Panc1 (cell line): ENCODE measurements at regions not wholly inside any gene's neighbourhood (a gene's known extent, or its start where the extent isn't known, plus 50 kb on each side); places are given as distances from the start of the nearest gene placed in this dataset.

ENCODE experiments used
- ATAC-seq: fragments of 200-7000 bp; cut with Tn5 transposase; 2 replicates; pipeline ENCODE4 v1.9.1; 2020; ENCODE audit warnings: mild to moderate bottlenecking, moderate library complexity
- BruUV-seq: library from RNA; stranded (reverse); fragments of 400-500 nt; replicated peaks from 2 replicates; lab custom pipeline; 2021; lab: Mats Ljungman, UMichigan
- CTCF ChIA-PET: fragments of 300-600 bp; sonication (Branson Sonifier 250); formaldehyde crosslinking; loops from one replicate; lab custom pipeline; 2022; ENCODE audit warnings: antibody characterized with exemption; lab: Charles Lee
- POLR2A ChIA-PET: fragments of 300-600 bp; sonication (Branson Sonifier 250); formaldehyde crosslinking; loops from one replicate; lab custom pipeline; 2022; ENCODE audit warnings: antibody characterized with exemption; lab: Charles Lee
- DNase-seq: peaks from one replicate; pipeline ENCODE4 v3.0.0-alpha.2; 2010; ENCODE audit warnings: low read depth, low spot score
- H3K27ac ChIP-seq: 2 replicates; pipeline ENCODE4 v1.5.1; 2011; ENCODE audit warnings: mild to moderate bottlenecking, low read length, inconsistent platforms
- H3K27me3 ChIP-seq: fragments of 200-500 bp; sonication (Bioruptor generic); 2 replicates; pipeline ENCODE4 v1.6.0; 2014; ENCODE audit warnings: low read length, inconsistent platforms; ENCODE audit not compliant: control insufficient read depth, insufficient read depth
- H3K36me3 ChIP-seq: fragments of 200-500 bp; sonication (Bioruptor generic); 2 replicates; pipeline ENCODE4 v1.5.1; 2014; ENCODE audit warnings: inconsistent platforms, mild to moderate bottlenecking, low read length, moderate library complexity; ENCODE audit not compliant: control insufficient read depth, insufficient read depth
- H3K4me1 ChIP-seq: 2 replicates; pipeline ENCODE4 v1.5.1; 2011; ENCODE audit warnings: inconsistent platforms, mild to moderate bottlenecking, low read length, moderate library complexity; ENCODE audit not compliant: control insufficient read depth, insufficient read depth
- H3K4me3 ChIP-seq, 2 experiments: 2 replicates each; pipeline ENCODE4 v1.5.1; 2011 to 2012; ENCODE audit warnings: low read depth in 2 of 2, low read length in 2 of 2, mild to moderate bottlenecking in 2 of 2, inconsistent platforms in 1 of 2, moderate library complexity in 1 of 2
- H3K9me3 ChIP-seq: fragments of 200-500 bp; sonication (Bioruptor generic); 2 replicates; pipeline ENCODE4 v1.5.1; 2014; ENCODE audit warnings: low read depth, mild to moderate bottlenecking, inconsistent platforms, low read length, moderate library complexity; ENCODE audit not compliant: control insufficient read depth, insufficient read depth
- POLR2AphosphoS5 ChIP-seq: IDR thresholded peaks from 2 replicates; pipeline ENCODE4 v1.6.1; 2012; ENCODE audit warnings: mild to moderate bottlenecking, low read depth, low read length, moderate library complexity
- SIN3A ChIP-seq: IDR thresholded peaks from 2 replicates; pipeline ENCODE4 v1.6.1; 2012; ENCODE audit warnings: low read depth, mild to moderate bottlenecking, low read length, moderate library complexity, borderline replicate concordance; ENCODE audit not compliant: insufficient read depth
- TCF7L2 ChIP-seq: IDR thresholded peaks from 2 replicates; pipeline ENCODE4 v1.6.1; 2011; ENCODE audit warnings: mild to moderate bottlenecking, low read depth, low read length, inconsistent platforms
- in situ Hi-C: cut with HindIII; loops from 2 replicates; pipeline ENCODE4 v1.10.0; 2016; ENCODE audit warnings: low sequenced_read_pairs, low pct_unique_long_range_greater_than_20kb
- intact Hi-C: fragments of 100-400 bp; cut with micrococcal nuclease; formaldehyde crosslinking; loops from one replicate; pipeline ENCODE4 v1.10.0; 2022; ENCODE audit not compliant: unreplicated experiment
- TF ChIP-seq, protein P1 (sequence below): fragments of 450-650 bp; IDR thresholded peaks from 2 replicates; pipeline ENCODE4 v1.5.1; 2017; ENCODE audit warnings: mild to moderate bottlenecking
- TF ChIP-seq, protein P2 (sequence below), 2 experiments: IDR thresholded peaks; 2 replicates each; pipeline ENCODE4 v1.6.1; 2011 to 2012; ENCODE audit warnings: low read depth in 2 of 2, control low read depth in 1 of 2, low read length in 1 of 2, mild to moderate bottlenecking in 1 of 2, moderate library complexity in 1 of 2; ENCODE audit not compliant: insufficient read depth in 1 of 2

GRCh38 chr2:239903210-239903609, 121.9 kb downstream of the NDUFA10 start:
- ATAC-seq (no peak; the same call in 1 of the 2 replicates), DNase-seq (no peak)
- H3K27ac ChIP-seq: no peak overlapping the region
- no TSS peak for BruUV-seq
- H3K4me3 ChIP-seq: no peak overlapping the region
- in situ Hi-C loops: no loop called here
- intact Hi-C loops: no loop called here
- H3K27me3 ChIP-seq: no peaks in the 10 kb centered on the region
- ChIA-PET POLR2A (no interaction called here), CTCF (no interaction called here)
- H3K4me1 ChIP-seq: no peaks in the 10 kb centered on the region
- TF ChIP-seq POLR2AphosphoS5 (no peak), TCF7L2 (no peak), SIN3A (no peak)
- TF ChIP-seq, protein P1, sequence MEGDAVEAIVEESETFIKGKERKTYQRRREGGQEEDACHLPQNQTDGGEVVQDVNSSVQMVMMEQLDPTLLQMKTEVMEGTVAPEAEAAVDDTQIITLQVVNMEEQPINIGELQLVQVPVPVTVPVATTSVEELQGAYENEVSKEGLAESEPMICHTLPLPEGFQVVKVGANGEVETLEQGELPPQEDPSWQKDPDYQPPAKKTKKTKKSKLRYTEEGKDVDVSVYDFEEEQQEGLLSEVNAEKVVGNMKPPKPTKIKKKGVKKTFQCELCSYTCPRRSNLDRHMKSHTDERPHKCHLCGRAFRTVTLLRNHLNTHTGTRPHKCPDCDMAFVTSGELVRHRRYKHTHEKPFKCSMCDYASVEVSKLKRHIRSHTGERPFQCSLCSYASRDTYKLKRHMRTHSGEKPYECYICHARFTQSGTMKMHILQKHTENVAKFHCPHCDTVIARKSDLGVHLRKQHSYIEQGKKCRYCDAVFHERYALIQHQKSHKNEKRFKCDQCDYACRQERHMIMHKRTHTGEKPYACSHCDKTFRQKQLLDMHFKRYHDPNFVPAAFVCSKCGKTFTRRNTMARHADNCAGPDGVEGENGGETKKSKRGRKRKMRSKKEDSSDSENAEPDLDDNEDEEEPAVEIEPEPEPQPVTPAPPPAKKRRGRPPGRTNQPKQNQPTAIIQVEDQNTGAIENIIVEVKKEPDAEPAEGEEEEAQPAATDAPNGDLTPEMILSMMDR: no peak
- TF ChIP-seq, protein P2, sequence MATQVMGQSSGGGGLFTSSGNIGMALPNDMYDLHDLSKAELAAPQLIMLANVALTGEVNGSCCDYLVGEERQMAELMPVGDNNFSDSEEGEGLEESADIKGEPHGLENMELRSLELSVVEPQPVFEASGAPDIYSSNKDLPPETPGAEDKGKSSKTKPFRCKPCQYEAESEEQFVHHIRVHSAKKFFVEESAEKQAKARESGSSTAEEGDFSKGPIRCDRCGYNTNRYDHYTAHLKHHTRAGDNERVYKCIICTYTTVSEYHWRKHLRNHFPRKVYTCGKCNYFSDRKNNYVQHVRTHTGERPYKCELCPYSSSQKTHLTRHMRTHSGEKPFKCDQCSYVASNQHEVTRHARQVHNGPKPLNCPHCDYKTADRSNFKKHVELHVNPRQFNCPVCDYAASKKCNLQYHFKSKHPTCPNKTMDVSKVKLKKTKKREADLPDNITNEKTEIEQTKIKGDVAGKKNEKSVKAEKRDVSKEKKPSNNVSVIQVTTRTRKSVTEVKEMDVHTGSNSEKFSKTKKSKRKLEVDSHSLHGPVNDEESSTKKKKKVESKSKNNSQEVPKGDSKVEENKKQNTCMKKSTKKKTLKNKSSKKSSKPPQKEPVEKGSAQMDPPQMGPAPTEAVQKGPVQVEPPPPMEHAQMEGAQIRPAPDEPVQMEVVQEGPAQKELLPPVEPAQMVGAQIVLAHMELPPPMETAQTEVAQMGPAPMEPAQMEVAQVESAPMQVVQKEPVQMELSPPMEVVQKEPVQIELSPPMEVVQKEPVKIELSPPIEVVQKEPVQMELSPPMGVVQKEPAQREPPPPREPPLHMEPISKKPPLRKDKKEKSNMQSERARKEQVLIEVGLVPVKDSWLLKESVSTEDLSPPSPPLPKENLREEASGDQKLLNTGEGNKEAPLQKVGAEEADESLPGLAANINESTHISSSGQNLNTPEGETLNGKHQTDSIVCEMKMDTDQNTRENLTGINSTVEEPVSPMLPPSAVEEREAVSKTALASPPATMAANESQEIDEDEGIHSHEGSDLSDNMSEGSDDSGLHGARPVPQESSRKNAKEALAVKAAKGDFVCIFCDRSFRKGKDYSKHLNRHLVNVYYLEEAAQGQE (IDR thresholded peaks at IDR 0.05; ENCODE audit: insufficient read depth in 1 of 2, low read depth in 2 of 2, low read length in 1 of 2): no peak
- H3K36me3 ChIP-seq: no peaks in the 10 kb centered on the region
- H3K9me3 ChIP-seq: no peaks in the 10 kb centered on the region

- no peak for DNase-seq
- intact Hi-C loops (no loop called here), in situ Hi-C loops (no loop called here)
- no peaks in the 10 kb centered on the region for H3K4me1 ChIP-seq
- BruUV-seq: no TSS peak
- ChIA-PET POLR2A (no interaction called here), CTCF (no interaction called here)
- H3K9me3 ChIP-seq: no peaks in the 10 kb centered on the region
- H3K36me3 ChIP-seq: no peaks in the 10 kb centered on the region
- no peak for ATAC-seq
- H3K27ac ChIP-seq: no peak overlapping the region
- TF ChIP-seq, protein P1: no peak
- TF ChIP-seq, protein P2 (IDR thresholded peaks at IDR 0.05; ENCODE audit: insufficient read depth in 1 of 2, low read depth in 2 of 2, low read length in 1 of 2): no peak
- TF ChIP-seq POLR2AphosphoS5 (no peak), TCF7L2 (no peak), SIN3A (no peak)
- H3K27me3 ChIP-seq: no peaks in the 10 kb centered on the region; the same call in 1 of the 2 replicates
- H3K4me3 ChIP-seq: no peak overlapping the region
These were observed 122.4 kb downstream of the NDUFA10 start for GRCh38 chr2:239902749-239903201.
